ENCODE measurements at regions not wholly inside any gene's neighbourhood (a gene's known extent, or its start where the extent isn't known, plus 50 kb on each side); places are given as distances from the start of the nearest gene placed in this dataset.
"Not testable (repeated sequence)": the region's sequence is repeated elsewhere in the genome, so short reads cannot be mapped to it uniquely, and the experiment has no call there.

GRCh38 chr4:155033604-155034003 is 174.8 kb upstream of the NPY2R start:
- H3K4me3 ChIP-seq (ENCODE audit: low read depth, low read length): no peak overlapping the region
- no peak for DNase-seq (ENCODE audit: low read depth)
- TF ChIP-seq, protein P1, sequence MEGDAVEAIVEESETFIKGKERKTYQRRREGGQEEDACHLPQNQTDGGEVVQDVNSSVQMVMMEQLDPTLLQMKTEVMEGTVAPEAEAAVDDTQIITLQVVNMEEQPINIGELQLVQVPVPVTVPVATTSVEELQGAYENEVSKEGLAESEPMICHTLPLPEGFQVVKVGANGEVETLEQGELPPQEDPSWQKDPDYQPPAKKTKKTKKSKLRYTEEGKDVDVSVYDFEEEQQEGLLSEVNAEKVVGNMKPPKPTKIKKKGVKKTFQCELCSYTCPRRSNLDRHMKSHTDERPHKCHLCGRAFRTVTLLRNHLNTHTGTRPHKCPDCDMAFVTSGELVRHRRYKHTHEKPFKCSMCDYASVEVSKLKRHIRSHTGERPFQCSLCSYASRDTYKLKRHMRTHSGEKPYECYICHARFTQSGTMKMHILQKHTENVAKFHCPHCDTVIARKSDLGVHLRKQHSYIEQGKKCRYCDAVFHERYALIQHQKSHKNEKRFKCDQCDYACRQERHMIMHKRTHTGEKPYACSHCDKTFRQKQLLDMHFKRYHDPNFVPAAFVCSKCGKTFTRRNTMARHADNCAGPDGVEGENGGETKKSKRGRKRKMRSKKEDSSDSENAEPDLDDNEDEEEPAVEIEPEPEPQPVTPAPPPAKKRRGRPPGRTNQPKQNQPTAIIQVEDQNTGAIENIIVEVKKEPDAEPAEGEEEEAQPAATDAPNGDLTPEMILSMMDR (IDR thresholded peaks at IDR 0.05; ENCODE audit: control insufficient read depth, extremely low read depth, insufficient read depth): no peak

GRCh38 chr4:155037031-155037430 is 171.4 kb upstream of the NPY2R start:
- TF ChIP-seq, protein P1 (IDR thresholded peaks at IDR 0.05; ENCODE audit: control insufficient read depth, extremely low read depth, insufficient read depth): no peak
- DNase-seq (ENCODE audit: low read depth): no peak
- no peak overlapping the region for H3K4me3 ChIP-seq (ENCODE audit: low read depth, low read length)

DNA sequence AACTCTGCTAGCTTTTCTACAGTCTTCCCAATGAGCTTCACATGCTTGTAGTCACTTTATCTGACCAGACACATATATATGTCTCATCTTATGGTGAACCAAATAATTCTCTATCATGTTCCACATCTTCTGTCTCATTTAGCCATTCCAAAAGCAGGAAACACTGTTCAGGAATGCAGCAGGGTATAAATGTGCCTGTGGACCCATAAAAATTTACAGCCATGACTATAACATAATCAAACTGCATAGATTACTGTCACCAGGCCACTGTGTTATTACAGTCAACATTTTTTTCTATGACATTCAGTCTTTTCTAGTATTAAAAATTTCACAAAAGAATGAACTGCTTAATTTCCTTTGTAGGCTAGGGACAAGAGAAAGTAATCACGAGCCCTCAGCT is 170.0 kb upstream of the NPY2R start:
- no peak overlapping the region for H3K4me3 ChIP-seq (ENCODE audit: low read depth, low read length)
- TF ChIP-seq, protein P1 (IDR thresholded peaks at IDR 0.05; ENCODE audit: control insufficient read depth, extremely low read depth, insufficient read depth): no peak
- DNase-seq (ENCODE audit: low read depth): no peak

DNA sequence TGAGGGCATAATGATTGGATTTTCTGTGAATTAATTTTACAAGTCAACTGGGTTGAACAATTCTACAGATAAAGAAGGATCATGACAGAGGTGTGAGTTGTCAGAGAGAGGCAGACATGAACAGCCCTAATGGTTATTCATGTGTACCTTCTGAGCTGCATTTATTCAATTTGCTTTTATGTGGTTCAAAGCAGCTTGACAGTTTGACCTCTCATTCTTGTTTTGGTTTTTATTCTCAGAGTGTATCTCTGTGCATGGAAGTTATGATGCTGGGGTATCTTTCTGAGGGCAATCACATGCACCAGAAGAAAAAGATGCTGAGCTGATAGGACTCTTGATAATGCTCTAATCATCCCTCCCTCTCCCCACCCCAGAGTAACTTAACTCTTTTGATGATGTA is 169.3 kb upstream of the NPY2R start:
- TF ChIP-seq, protein P1 (IDR thresholded peaks at IDR 0.05; ENCODE audit: control insufficient read depth, extremely low read depth, insufficient read depth): no peak
- DNase-seq (ENCODE audit: low read depth): no peak
- no peak overlapping the region for H3K4me3 ChIP-seq (ENCODE audit: low read depth, low read length)

DNA sequence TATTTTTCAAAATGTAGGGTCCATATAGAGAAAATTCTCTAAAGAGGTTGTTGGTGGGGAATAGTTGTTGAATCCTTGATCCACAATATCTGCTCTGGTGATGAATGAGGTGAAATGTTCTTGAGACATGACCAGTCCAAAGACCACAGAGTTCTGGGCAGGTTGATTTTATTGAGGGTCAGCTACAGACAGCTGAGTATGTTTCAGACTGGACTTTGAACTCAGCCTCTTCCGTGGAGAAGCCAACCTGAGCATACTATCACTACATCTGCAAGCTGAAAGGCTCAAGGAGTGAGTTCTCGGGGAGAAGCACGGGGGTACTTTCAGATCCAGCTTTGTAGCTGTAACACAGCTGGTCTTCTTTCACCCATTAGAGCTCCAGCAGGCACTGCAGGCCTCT is 168.4 kb upstream of the NPY2R start:
- H3K4me3 ChIP-seq (ENCODE audit: low read depth, low read length): no peak overlapping the region
- no peak for DNase-seq (ENCODE audit: low read depth)
- TF ChIP-seq, protein P1 (IDR thresholded peaks at IDR 0.05; ENCODE audit: control insufficient read depth, extremely low read depth, insufficient read depth): no peak

- H3K4me3 ChIP-seq (ENCODE audit: low read depth, low read length): no peak overlapping the region
- TF ChIP-seq, protein P1 (IDR thresholded peaks at IDR 0.05; ENCODE audit: control insufficient read depth, extremely low read depth, insufficient read depth): no peak
- DNase-seq (ENCODE audit: low read depth): peak; percentile 73
Measured at GRCh38 chr4:155042014-155042413, 166.4 kb upstream of the NPY2R start.

DNA sequence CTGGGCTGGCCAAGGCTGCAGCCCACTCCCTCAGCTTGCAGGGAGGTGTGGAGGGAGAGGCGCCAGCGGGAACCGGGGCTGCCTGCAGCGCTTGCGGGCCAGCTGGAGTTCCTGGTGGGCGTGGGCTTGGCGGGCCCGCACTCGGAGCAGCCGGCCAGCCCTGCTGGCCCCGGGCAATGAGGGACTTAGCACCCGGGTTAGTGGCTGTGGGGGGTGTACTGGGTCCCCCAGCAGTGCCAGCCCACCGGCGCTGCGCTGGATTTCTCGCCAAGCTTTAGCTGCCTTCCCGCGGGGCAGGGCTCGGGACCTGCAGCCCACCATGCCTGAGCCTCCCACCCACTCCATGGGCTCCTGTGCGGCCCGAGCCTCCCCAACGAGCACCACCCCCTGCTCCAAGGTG is 164.2 kb upstream of the NPY2R start:
- DNase-seq (ENCODE audit: low read depth); H3K4me3 ChIP-seq (ENCODE audit: low read depth, low read length): not testable (repeated sequence)
